GM23248 (cell line): ENCODE measurements at regions not wholly inside any gene's neighbourhood (a gene's known extent, or its start where the extent isn't known, plus 50 kb on each side); places are given as distances from the start of the nearest gene placed in this dataset.

Source experiments
- EZH2 ChIP-seq: fragments of 200-600 bp; sonication (generic); IDR thresholded peaks from 2 replicates; pipeline ENCODE4 v1.6.1; 2018; ENCODE audit warnings: antibody characterized with exemption, mild to moderate bottlenecking; ENCODE audit not compliant: insufficient read depth, poor library complexity, severe bottlenecking
- EZH2phosphoT487 ChIP-seq: fragments of 200-600 bp; sonication (generic); IDR thresholded peaks from 2 replicates; pipeline ENCODE4 v1.6.1; 2018; ENCODE audit warnings: antibody characterized with exemption, moderate library complexity, mild to moderate bottlenecking, low read depth; ENCODE audit not compliant: insufficient read depth

- TF ChIP-seq EZH2 (no peak), EZH2phosphoT487 (no peak)
These were observed 151.7 kb downstream of the ADAMTS15 start for GRCh38 chr11:130600139-130600538.
